ENCODE measurements at regions not wholly inside any gene's neighbourhood (a gene's known extent, or its start where the extent isn't known, plus 50 kb on each side); places are given as distances from the start of the nearest gene placed in this dataset.

GRCh38 chr4:187270154-187270553, 546.5 kb upstream of the FAT1 start:
- no peak for TF ChIP-seq CTCF (IDR thresholded peaks at IDR 0.05; ENCODE audit: extremely low read depth, insufficient read depth, missing control alignments)
- DNase-seq (ENCODE audit: low spot score) = no peak
- in situ Hi-C loops (cut with MboI; ENCODE audit: low pct_unique_long_range_greater_than_20kb, low sequenced_read_pairs, unreplicated experiment) = no loop called here

GRCh38 chr4:187271848-187272247, 548.2 kb upstream of the FAT1 start:
- DNase-seq (ENCODE audit: low spot score) = no peak
- TF ChIP-seq CTCF (IDR thresholded peaks at IDR 0.05; ENCODE audit: extremely low read depth, insufficient read depth, missing control alignments) = no peak
- in situ Hi-C loops (cut with MboI; ENCODE audit: low pct_unique_long_range_greater_than_20kb, low sequenced_read_pairs, unreplicated experiment) = no loop called here

- in situ Hi-C loops (cut with MboI; ENCODE audit: low pct_unique_long_range_greater_than_20kb, low sequenced_read_pairs, unreplicated experiment) = no loop called here
- DNase-seq (ENCODE audit: low spot score) = no peak
- no peak for TF ChIP-seq CTCF (IDR thresholded peaks at IDR 0.05; ENCODE audit: extremely low read depth, insufficient read depth, missing control alignments)
Observed at GRCh38 chr4:187274153-187274552, 550.5 kb upstream of the FAT1 start.

GRCh38 chr4:187276736-187277408, 553.2 kb upstream of the FAT1 start:
- DNase-seq (ENCODE audit: low spot score) = no peak
- in situ Hi-C loops (cut with MboI; ENCODE audit: low pct_unique_long_range_greater_than_20kb, low sequenced_read_pairs, unreplicated experiment) = no loop called here
- TF ChIP-seq CTCF (IDR thresholded peaks at IDR 0.05; ENCODE audit: extremely low read depth, insufficient read depth, missing control alignments) = no peak

- DNase-seq (ENCODE audit: low spot score) = no peak
- TF ChIP-seq CTCF (IDR thresholded peaks at IDR 0.05; ENCODE audit: extremely low read depth, insufficient read depth, missing control alignments) = no peak
- in situ Hi-C loops (cut with MboI; ENCODE audit: low pct_unique_long_range_greater_than_20kb, low sequenced_read_pairs, unreplicated experiment) = no loop called here
Observed at GRCh38 chr4:187283201-187283955, 559.7 kb upstream of the FAT1 start.

- no peak for DNase-seq (ENCODE audit: low spot score)
- TF ChIP-seq CTCF (IDR thresholded peaks at IDR 0.05; ENCODE audit: extremely low read depth, insufficient read depth, missing control alignments) = no peak
- in situ Hi-C loops (cut with MboI; ENCODE audit: low pct_unique_long_range_greater_than_20kb, low sequenced_read_pairs, unreplicated experiment) = no loop called here
Observed at GRCh38 chr4:187286525-187286924, 562.9 kb upstream of the FAT1 start.

Measured in GM13977 (cell line).